H9 (cell line): ENCODE measurements at regions not wholly inside any gene's neighbourhood (a gene's known extent, or its start where the extent isn't known, plus 50 kb on each side); places are given as distances from the start of the nearest gene placed in this dataset.

Source experiments
- DNase-seq: peaks from one replicate; pipeline ENCODE4 v3.0.0-alpha.2; 2017
- H2AFZ ChIP-seq: one replicate; pipeline ENCODE4 v1.6.1; 2013; ENCODE audit warnings: mild to moderate bottlenecking, low read length, control low read depth, moderate library complexity
- H2AK5ac ChIP-seq: 2 replicates; pipeline ENCODE4 v1.6.1; 2013; ENCODE audit warnings: low read length, control low read depth, mixed read lengths; ENCODE audit not compliant: insufficient read length
- H2BK120ac ChIP-seq: one replicate; pipeline ENCODE4 v1.6.1; 2013; ENCODE audit warnings: low read depth, mild to moderate bottlenecking, low read length, control low read depth, inconsistent platforms; ENCODE audit not compliant: poor library complexity, severe bottlenecking
- H2BK12ac ChIP-seq: 2 replicates; pipeline ENCODE4 v1.6.1; 2013; ENCODE audit warnings: low read length, control low read depth, mixed read lengths, low read depth; ENCODE audit not compliant: insufficient read length
- H2BK15ac ChIP-seq: 2 replicates; pipeline ENCODE4 v1.6.1; 2013; ENCODE audit warnings: low read depth, low read length, control low read depth
- H2BK20ac ChIP-seq: one replicate; pipeline ENCODE4 v1.6.1; 2013; ENCODE audit warnings: low read depth, mild to moderate bottlenecking, low read length, control low read depth, inconsistent platforms; ENCODE audit not compliant: poor library complexity, severe bottlenecking
- H2BK5ac ChIP-seq: 2 replicates; pipeline ENCODE4 v1.6.1; 2013; ENCODE audit warnings: low read length, control low read depth, mixed read lengths; ENCODE audit not compliant: insufficient read length
- H3K14ac ChIP-seq: 2 replicates; pipeline ENCODE4 v1.6.1; 2013; ENCODE audit warnings: low read length, control low read depth; ENCODE audit not compliant: insufficient read depth
- H3K18ac ChIP-seq: 2 replicates; pipeline ENCODE4 v1.6.1; 2013; ENCODE audit warnings: low read depth, mild to moderate bottlenecking, mixed read lengths, low read length, control low read depth; ENCODE audit not compliant: insufficient read length
- H3K23ac ChIP-seq: 2 replicates; pipeline ENCODE4 v1.6.1; 2013; ENCODE audit warnings: low read length, control low read depth, mixed read lengths, low read depth; ENCODE audit not compliant: insufficient read length
- H3K23me2 ChIP-seq: 2 replicates; pipeline ENCODE4 v1.6.1; 2013; ENCODE audit warnings: low read depth, mild to moderate bottlenecking, mixed read lengths, low read length, control low read depth; ENCODE audit not compliant: insufficient read length, poor library complexity, severe bottlenecking
- H3K27ac ChIP-seq: 2 replicates; pipeline ENCODE4 v1.5.1; 2013; ENCODE audit warnings: low read length, control low read depth, mixed read lengths, low read depth; ENCODE audit not compliant: insufficient read length
- H3K27me3 ChIP-seq: 2 replicates; pipeline ENCODE4 v1.6.1; 2013; ENCODE audit warnings: low read length, control low read depth, inconsistent platforms; ENCODE audit not compliant: insufficient read depth
- H3K4ac ChIP-seq: 2 replicates; pipeline ENCODE4 v1.6.1; 2013; ENCODE audit warnings: low read depth, mild to moderate bottlenecking, control low read depth, inconsistent platforms, low read length, moderate library complexity
- H3K4me1 ChIP-seq: 2 replicates; pipeline ENCODE4 v1.6.1; 2013; ENCODE audit warnings: low read length, control low read depth, inconsistent platforms; ENCODE audit not compliant: insufficient read depth
- H3K4me2 ChIP-seq: 2 replicates; pipeline ENCODE4 v1.6.1; 2013; ENCODE audit warnings: low read length, control low read depth, mixed read lengths; ENCODE audit not compliant: insufficient read length, insufficient read depth
- H3K56ac ChIP-seq: 2 replicates; pipeline ENCODE4 v1.6.1; 2013; ENCODE audit warnings: low read depth, mild to moderate bottlenecking, mixed read lengths, low read length, control low read depth; ENCODE audit not compliant: insufficient read length
- H3K79me1 ChIP-seq: 2 replicates; pipeline ENCODE4 v1.6.1; 2013; ENCODE audit warnings: low read depth, mild to moderate bottlenecking, moderate library complexity, low read length, control low read depth, inconsistent platforms; ENCODE audit not compliant: insufficient read depth, poor library complexity, severe bottlenecking
- H3K79me2 ChIP-seq: 2 replicates; pipeline ENCODE4 v1.6.1; 2013; ENCODE audit warnings: low read length, control low read depth, inconsistent platforms; ENCODE audit not compliant: insufficient read depth
- H3K9ac ChIP-seq: 2 replicates; pipeline ENCODE4 v1.6.1; 2013; ENCODE audit warnings: low read length, control low read depth, mixed read lengths; ENCODE audit not compliant: insufficient read length; ENCODE audit errors: extremely low read depth
- H3K9me3 ChIP-seq: one replicate; pipeline ENCODE4 v1.6.1; 2013; ENCODE audit warnings: low read depth, low read length, inconsistent platforms; ENCODE audit not compliant: control insufficient read depth
- H3T11ph ChIP-seq: one replicate; pipeline ENCODE4 v1.6.1; 2013; ENCODE audit warnings: mild to moderate bottlenecking, low read length, control low read depth, inconsistent platforms
- H4K20me1 ChIP-seq: one replicate; pipeline ENCODE4 v1.6.1; 2013; ENCODE audit not compliant: control insufficient read depth, insufficient read length, insufficient read depth
- H4K5ac ChIP-seq: 2 replicates; pipeline ENCODE4 v1.6.1; 2013; ENCODE audit warnings: low read depth, mild to moderate bottlenecking, mixed read lengths, low read length, control low read depth; ENCODE audit not compliant: insufficient read length
- H4K8ac ChIP-seq: replicated peaks from 2 replicates; pipeline ENCODE4 v1.6.1; 2013; ENCODE audit warnings: low read length, control low read depth, mixed read lengths, low read depth; ENCODE audit not compliant: insufficient read length
- H4K91ac ChIP-seq: 2 replicates; pipeline ENCODE4 v1.6.1; 2013; ENCODE audit warnings: low read depth, mild to moderate bottlenecking, moderate library complexity, mixed read lengths, low read length, control low read depth; ENCODE audit not compliant: insufficient read length
- H3K27ac Mint-ChIP-seq, 3 experiments: 2 replicates in 2 of 3; 3 replicates in 1 of 3; pipeline ENCODE4 v1.8.0; 2020 to 2021; ENCODE audit warnings: mixed read lengths in 3 of 3, mild to moderate bottlenecking in 1 of 3, moderate library complexity in 1 of 3
- H3K27me3 Mint-ChIP-seq: 2 replicates; pipeline ENCODE4 v1.8.0; 2021; ENCODE audit warnings: low read depth, mild to moderate bottlenecking, moderate library complexity, mixed read lengths
- H3K36me3 Mint-ChIP-seq, 3 experiments: 2 replicates in 2 of 3; 3 replicates in 1 of 3; pipeline ENCODE4 v1.8.0; 2020 to 2021; ENCODE audit warnings: low read depth in 3 of 3, mixed read lengths in 3 of 3; ENCODE audit not compliant: insufficient read depth in 1 of 3
- H3K4me1 Mint-ChIP-seq, 2 experiments: 2 replicates each; pipeline ENCODE4 v1.8.0; 2020; ENCODE audit warnings: mixed read lengths in 2 of 2
- H3K4me3 Mint-ChIP-seq, 2 experiments: 2 replicates in 1 of 2; 3 replicates in 1 of 2; pipeline ENCODE4 v1.8.0; 2020 to 2021; ENCODE audit warnings: mild to moderate bottlenecking in 2 of 2, mixed read lengths in 2 of 2, moderate library complexity in 1 of 2
- H3K9me3 Mint-ChIP-seq, 2 experiments: 2 replicates in 1 of 2; 3 replicates in 1 of 2; pipeline ENCODE4 v1.8.0; 2020; ENCODE audit warnings: mild to moderate bottlenecking in 2 of 2, mixed read lengths in 2 of 2, moderate library complexity in 1 of 2
- CTCF ChIP-seq: fragments of 200-600 bp; sonication (generic); conservative IDR thresholded peaks from 3 replicates; pipeline ENCODE4 v1.8.0; 2021; ENCODE audit warnings: antibody characterized with exemption, mild to moderate bottlenecking
- WGBS: extraction: QIAGEN DNeasy Blood & Tissue Kit; methylation state at CpG from one replicate; pipeline ENCODE4 v1.1.7; 2013; ENCODE audit warnings: missing lambda C conversion rate, low lambda C conversion rate, mixed read lengths; ENCODE audit not compliant: insufficient read length; ENCODE audit errors: extremely low coverage; 5-methylcytosine and 5-hydroxymethylcytosine counted together

DNA sequence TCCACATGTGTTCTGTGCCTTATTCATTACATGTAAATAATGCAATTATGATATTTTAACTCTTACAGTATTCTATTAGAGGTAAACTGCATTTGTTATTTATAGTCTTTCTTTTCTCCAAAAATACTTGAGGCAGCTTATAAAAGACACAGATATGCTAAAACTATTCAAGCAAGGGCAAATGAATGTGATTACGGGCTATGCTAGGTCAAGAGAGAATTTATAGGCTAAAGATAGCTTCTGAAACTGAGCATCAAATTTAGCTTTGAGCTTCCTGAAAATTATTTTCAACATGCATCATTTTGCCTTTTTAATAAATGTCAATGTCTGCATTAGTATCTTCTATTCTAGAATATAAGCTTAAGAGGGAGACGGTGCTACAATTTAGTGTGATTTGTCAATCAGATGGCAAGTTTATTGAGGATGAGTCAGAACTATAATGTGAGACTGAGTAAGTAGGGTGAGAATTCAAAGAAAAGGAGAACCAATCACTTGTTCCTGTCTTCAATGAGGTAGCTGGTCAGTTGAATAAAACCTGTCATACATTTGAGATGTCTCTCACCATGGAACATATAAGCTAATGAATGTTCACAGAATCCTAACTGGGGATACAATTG, 669.4 kb upstream of the CITED2 start:
- WGBS: no CpG with 5 or more reads among the region's 2 CpGs
- no peaks in the 10 kb centered on the region for H3K4me1 ChIP-seq
- no peak overlapping the region for H3K4me2 ChIP-seq

More for the DNA sequence above, 669.4 kb upstream of the CITED2 start:
- H3K4ac ChIP-seq: no peak overlapping the region
- no peaks in the 10 kb centered on the region for H3K27me3 Mint-ChIP-seq
- no peak for TF ChIP-seq CTCF
- H3K27ac ChIP-seq: no peak overlapping the region
- H2AFZ ChIP-seq: no peak overlapping the region
- H3K4me1 Mint-ChIP-seq: peaks cover 10 to 16% of the 10 kb centered on the region in 2 experiments
- H3K23ac ChIP-seq: no peak overlapping the region
- no peak overlapping the region for H3K27ac Mint-ChIP-seq
- H4K20me1 ChIP-seq: no peaks in the 10 kb centered on the region
- H4K5ac ChIP-seq: no peak overlapping the region
- no peak overlapping the region for H3K18ac ChIP-seq
- H3K4me3 Mint-ChIP-seq: no peak overlapping the region
- H2BK120ac ChIP-seq: no peak overlapping the region
- no peaks in the 10 kb centered on the region for H3K27me3 ChIP-seq
- H3K56ac ChIP-seq: no peak overlapping the region
- H3K14ac ChIP-seq: no peak overlapping the region
- no peaks in the 10 kb centered on the region for H3K23me2 ChIP-seq
- H2BK20ac ChIP-seq: no peak overlapping the region
- no peak for DNase-seq
- H3T11ph ChIP-seq: no peak overlapping the region
- H3K9me3 ChIP-seq: no peaks in the 10 kb centered on the region
- H3K36me3 Mint-ChIP-seq: no peaks in the 10 kb centered on the region; a peak in 1 of 7 replicates
- no peak overlapping the region for H3K9ac ChIP-seq
- no peak overlapping the region for H2AK5ac ChIP-seq
- H3K79me2 ChIP-seq: no peaks in the 10 kb centered on the region
- H4K8ac ChIP-seq: no peak overlapping the region
- no peak overlapping the region for H2BK5ac ChIP-seq
- H2BK15ac ChIP-seq: no peak overlapping the region
- H3K9me3 Mint-ChIP-seq: peaks cover 0 to 2% of the 10 kb centered on the region in 2 experiments; a peak in 1 of 5 replicates
- H3K79me1 ChIP-seq: no peaks in the 10 kb centered on the region
- H2BK12ac ChIP-seq: no peak overlapping the region
- H4K91ac ChIP-seq: no peak overlapping the region
